Tongue (tissue), 1 donor: ENCODE measurements at regions not wholly inside any gene's neighbourhood (a gene's known extent, or its start where the extent isn't known, plus 50 kb on each side); places are given as distances from the start of the nearest gene placed in this dataset.

Experiments used
- DNase-seq: peaks from one replicate; pipeline ENCODE4 v3.0.0-alpha.2; 2015

- no peak for DNase-seq
Measured at GRCh38 chr2:120591572-120591971, 144.1 kb upstream of the GLI2 start.

- no peak for DNase-seq
Measured at GRCh38 chr2:120592084-120592483, 143.6 kb upstream of the GLI2 start.

- peak; percentile 37 for DNase-seq
Measured at GRCh38 chr2:120593921-120594686, 141.6 kb upstream of the GLI2 start.

GRCh38 chr2:120594856-120595685, 140.6 kb upstream of the GLI2 start:
- DNase-seq, result no peak

- no peak for DNase-seq
Measured at GRCh38 chr2:120595739-120596138, 139.9 kb upstream of the GLI2 start.

- peak; percentile 39 for DNase-seq
Measured at GRCh38 chr2:120596191-120596811, 139.4 kb upstream of the GLI2 start.

GRCh38 chr2:120596990-120597594, 138.6 kb upstream of the GLI2 start:
- peak; percentile 74 for DNase-seq

GRCh38 chr2:120597595-120598193, 138.0 kb upstream of the GLI2 start:
- no peak for DNase-seq

- DNase-seq, result peak; percentile 66
Measured at GRCh38 chr2:120598416-120598815, 137.3 kb upstream of the GLI2 start.

GRCh38 chr2:120599072-120599471, 136.6 kb upstream of the GLI2 start:
- no peak for DNase-seq

- no peak for DNase-seq
Measured at GRCh38 chr2:120599656-120600055, 136.0 kb upstream of the GLI2 start.

- DNase-seq, result no peak
Measured at GRCh38 chr2:120600335-120600734, 135.3 kb upstream of the GLI2 start.

GRCh38 chr2:120600786-120601185, 134.9 kb upstream of the GLI2 start:
- no peak for DNase-seq

GRCh38 chr2:120601566-120601965, 134.1 kb upstream of the GLI2 start:
- no peak for DNase-seq

- no peak for DNase-seq
Measured at GRCh38 chr2:120602251-120602650, 133.4 kb upstream of the GLI2 start.

GRCh38 chr2:120604767-120605166, 130.9 kb upstream of the GLI2 start:
- no peak for DNase-seq

GRCh38 chr2:120605231-120605935, 130.3 kb upstream of the GLI2 start:
- DNase-seq, result no peak

GRCh38 chr2:120606280-120606679, 129.4 kb upstream of the GLI2 start:
- no peak for DNase-seq

- DNase-seq, result no peak
Measured at GRCh38 chr2:120606931-120607330, 128.7 kb upstream of the GLI2 start.

GRCh38 chr2:120607506-120607905, 128.2 kb upstream of the GLI2 start:
- DNase-seq, result no peak

- DNase-seq, result no peak
Measured at GRCh38 chr2:120607996-120608395, 127.7 kb upstream of the GLI2 start.
